IPS-18a (cell line): ENCODE measurements at regions not wholly inside any gene's neighbourhood (a gene's known extent, or its start where the extent isn't known, plus 50 kb on each side); places are given as distances from the start of the nearest gene placed in this dataset.
A peak's percentile ranks its signal among the peaks of the same experiment; 100 is the strongest.

ENCODE experiments used
- H3K27ac ChIP-seq: one replicate; pipeline ENCODE4 v1.5.1; 2013; ENCODE audit warnings: low read length
- H3K27me3 ChIP-seq: one replicate; pipeline ENCODE4 v1.6.1; 2013; ENCODE audit warnings: mild to moderate bottlenecking, low read length; ENCODE audit not compliant: control insufficient read depth, insufficient read depth
- H3K36me3 ChIP-seq: one replicate; pipeline ENCODE4 v1.6.1; 2013; ENCODE audit warnings: low read depth, low read length; ENCODE audit not compliant: control insufficient read depth
- H3K4me1 ChIP-seq: one replicate; pipeline ENCODE4 v1.6.1; 2013; ENCODE audit warnings: low read depth, low read length; ENCODE audit not compliant: control insufficient read depth
- H3K4me3 ChIP-seq: one replicate; pipeline ENCODE4 v1.5.1; 2013; ENCODE audit warnings: low read length
- H3K9ac ChIP-seq: one replicate; pipeline ENCODE4 v1.6.1; 2013; ENCODE audit warnings: mild to moderate bottlenecking, low read length, moderate library complexity
- H3K9me3 ChIP-seq: one replicate; pipeline ENCODE4 v1.6.1; 2013; ENCODE audit warnings: low read depth, low read length; ENCODE audit not compliant: control insufficient read depth

- Histone ChIP-seq H3K36me3 (no peaks in the 10 kb centered on the region), H3K9ac (no peak overlapping the region), H3K4me1 (peaks cover 54% of the 10 kb centered on the region), H3K4me3 (no peak overlapping the region), H3K27me3 (no peaks in the 10 kb centered on the region), H3K27ac (no peak overlapping the region), H3K9me3 (no peaks in the 10 kb centered on the region)
These were observed 366.1 kb downstream of the UTRN start for GRCh38 chr6:144651234-144651633.

DNA sequence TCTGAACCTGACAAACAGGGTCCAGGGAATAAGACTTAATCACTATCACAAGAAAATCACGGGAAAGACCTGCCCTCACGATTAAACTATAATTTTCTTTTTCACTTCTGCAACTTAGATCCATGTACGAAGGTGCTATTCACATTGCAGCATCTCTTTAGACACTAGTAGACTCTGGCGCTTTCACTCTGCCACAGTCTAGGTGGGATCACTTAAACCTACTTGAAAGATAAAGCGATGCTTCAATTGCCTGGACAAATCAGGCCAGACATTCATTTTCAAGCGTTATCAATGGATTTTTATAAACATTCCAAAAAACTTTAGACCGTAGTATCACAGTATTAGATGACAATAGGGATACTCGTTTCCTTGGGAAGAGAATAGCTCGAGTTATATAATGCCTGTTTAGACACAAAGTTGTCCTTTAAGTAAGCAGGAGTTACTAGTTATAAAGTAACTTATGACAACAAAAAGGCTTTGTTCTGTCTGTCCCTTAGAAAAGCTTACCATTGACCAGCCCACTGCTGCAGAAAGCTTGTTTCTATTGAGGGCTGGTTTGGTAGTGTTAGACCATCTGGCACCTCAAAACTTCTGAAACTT lies 367.3 kb downstream of the UTRN start:
- H3K4me3 ChIP-seq, result no peak overlapping the region
- no peaks in the 10 kb centered on the region for H3K36me3 ChIP-seq
- no peak overlapping the region for H3K27ac ChIP-seq
- no peaks in the 10 kb centered on the region for H3K9me3 ChIP-seq
- no peaks in the 10 kb centered on the region for H3K27me3 ChIP-seq
- peaks cover 45% of the 10 kb centered on the region for H3K4me1 ChIP-seq
- H3K9ac ChIP-seq, result no peak overlapping the region

DNA sequence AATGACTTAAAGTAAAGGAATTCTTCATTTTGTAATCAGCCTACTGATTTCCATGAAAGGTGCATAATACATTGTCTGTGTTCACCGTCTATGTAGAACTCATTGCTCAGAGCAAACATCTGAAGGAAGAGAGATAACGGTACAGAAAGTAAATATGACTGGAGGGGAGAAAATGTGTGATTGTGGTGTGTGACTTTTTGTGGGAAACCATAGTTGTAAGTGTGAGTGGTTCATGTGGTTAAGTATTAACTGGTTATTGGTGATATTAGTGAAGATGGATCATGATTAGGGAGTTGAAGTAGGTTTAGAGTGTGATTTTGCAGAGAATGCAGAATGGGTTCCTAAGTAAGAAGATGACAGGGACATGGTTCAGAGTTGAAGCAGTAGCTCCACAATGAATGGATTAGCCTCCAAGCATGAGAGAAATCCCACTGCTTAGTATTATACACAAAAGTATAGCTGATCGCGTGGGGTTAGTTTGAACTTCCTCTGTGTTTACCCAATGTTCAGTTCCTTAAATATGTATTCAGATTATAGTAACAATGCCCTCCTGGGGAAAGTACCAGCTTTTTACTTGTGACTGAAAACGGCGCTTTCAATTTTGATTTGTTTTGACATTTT lies 368.9 kb downstream of the UTRN start:
- H3K27ac ChIP-seq, result no peak overlapping the region
- H3K4me1 ChIP-seq, result peaks cover 45% of the 10 kb centered on the region
- H3K9ac ChIP-seq, result no peak overlapping the region

DNA sequence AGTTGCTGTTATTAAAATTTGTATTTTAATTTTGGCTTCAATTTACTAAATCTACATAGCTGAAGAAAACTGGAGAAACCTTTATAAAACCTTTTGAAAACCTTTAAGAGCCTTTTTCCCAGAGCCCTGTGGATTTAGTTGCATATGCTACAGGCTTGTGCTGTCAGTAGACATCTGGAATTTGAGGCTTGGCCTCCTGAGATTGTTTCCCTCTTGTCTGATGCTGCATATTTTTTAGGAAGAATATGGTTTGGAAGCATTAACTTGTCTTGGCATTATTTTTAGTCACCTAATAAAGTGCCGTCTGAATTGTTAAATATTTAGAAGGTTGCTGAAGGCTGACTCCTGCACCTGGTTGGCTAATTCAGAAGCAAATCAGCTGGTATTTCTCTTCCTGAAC lies 369.4 kb downstream of the UTRN start:
- no peaks in the 10 kb centered on the region for H3K9me3 ChIP-seq
- no peak overlapping the region for H3K27ac ChIP-seq
- H3K4me3 ChIP-seq, result no peak overlapping the region
- H3K9ac ChIP-seq, result no peak overlapping the region
- H3K36me3 ChIP-seq, result no peaks in the 10 kb centered on the region
- H3K4me1 ChIP-seq, result peaks cover 47% of the 10 kb centered on the region
- no peaks in the 10 kb centered on the region for H3K27me3 ChIP-seq

More for the DNA sequence above, 368.9 kb downstream of the UTRN start:
- Histone ChIP-seq H3K9me3 (no peaks in the 10 kb centered on the region), H3K4me3 (no peak overlapping the region), H3K27me3 (no peaks in the 10 kb centered on the region), H3K36me3 (no peaks in the 10 kb centered on the region)

DNA sequence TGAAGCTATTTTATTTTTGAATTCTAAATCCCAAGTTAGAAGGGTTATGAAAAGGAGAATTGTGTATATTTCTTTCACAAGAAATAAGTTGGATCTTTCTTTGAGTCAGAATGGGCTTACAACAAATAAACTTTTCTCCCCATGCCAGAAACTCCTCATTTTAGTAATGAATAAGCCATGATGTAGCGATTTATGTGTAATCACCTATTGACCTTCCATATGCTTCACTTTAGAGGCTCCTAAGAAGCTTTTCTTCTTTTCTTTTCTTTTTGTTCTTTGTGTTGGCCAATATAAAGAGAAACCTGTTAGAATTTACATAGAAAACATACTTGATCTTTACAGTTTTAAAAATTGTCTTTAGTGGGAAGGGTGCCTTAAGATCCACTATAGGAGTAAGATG lies 370.2 kb downstream of the UTRN start:
- Histone ChIP-seq H3K27me3 (no peaks in the 10 kb centered on the region), H3K4me3 (no peak overlapping the region), H3K36me3 (no peaks in the 10 kb centered on the region), H3K9ac (no peak overlapping the region), H3K27ac (no peak overlapping the region), H3K9me3 (no peaks in the 10 kb centered on the region), H3K4me1 (peaks cover 56% of the 10 kb centered on the region)

DNA sequence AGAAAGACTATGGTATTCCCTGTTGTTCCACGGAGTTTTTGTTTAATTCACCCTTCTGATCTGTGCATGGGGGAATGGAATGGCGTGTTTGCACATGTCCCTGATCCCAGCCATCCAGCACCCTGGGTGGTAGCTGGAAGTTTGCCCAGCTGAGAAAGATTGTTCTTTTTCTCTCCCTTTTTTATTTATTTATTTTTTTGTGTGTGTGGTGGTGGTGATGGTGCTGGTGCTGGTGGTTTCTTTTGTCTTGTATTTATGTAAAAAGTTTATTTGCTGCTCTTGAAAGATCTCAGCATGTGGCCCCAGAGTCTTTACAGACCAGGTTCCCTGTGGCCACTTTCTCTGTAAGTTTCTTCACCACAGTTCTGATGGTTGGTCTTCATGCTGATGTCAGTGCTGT lies 372.6 kb downstream of the UTRN start:
- Histone ChIP-seq H3K4me1 (peaks cover 78% of the 10 kb centered on the region), H3K27ac (no peak overlapping the region)

DNA sequence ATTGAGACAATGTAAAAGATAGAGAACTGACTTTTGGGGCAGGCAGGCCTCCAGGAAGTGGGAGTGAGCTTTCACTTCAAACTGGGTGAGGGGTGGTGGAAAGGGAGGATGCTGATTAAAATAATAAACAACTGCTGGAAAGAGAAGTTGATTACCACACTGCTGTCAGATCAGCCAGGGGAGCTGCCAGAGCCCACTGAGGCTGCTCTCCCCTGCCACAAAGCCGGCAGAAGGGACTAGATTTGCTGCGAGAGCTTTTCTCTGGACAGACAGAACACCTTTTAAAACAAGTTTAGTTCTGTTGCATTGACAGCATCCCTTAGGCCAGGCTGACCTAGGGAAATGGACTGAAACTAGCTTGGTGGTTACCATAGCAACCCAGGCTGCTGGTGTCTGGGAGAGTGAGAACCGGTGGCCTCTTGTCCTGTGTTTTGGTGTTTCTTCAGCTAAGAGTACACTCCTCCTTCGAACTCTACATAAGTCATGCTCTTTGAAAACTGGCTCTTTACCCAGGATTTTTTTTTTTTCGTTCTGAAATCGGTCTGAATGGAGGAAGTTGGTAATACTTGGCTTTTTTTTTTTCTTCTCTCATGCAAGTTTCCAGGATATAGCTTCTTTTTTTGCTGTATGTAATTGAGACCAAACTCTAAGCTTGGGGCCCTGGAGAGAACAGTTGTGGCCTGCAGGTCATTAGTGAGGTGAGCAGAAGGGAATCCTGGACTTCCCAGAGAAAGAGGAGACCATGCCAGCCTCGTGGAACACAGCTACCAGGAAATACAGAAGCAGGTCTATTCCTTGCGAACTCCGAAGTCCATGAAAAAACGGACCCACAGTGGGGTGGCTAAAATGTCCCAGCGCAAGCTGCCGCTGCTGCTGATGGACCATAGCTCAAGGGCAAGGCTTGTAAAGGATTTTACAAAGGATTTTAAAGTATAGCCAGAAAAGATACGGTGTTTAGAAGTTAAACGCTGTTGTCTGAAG lies 374.4 kb downstream of the UTRN start:
- H3K4me1 ChIP-seq, result peaks cover 75% of the 10 kb centered on the region
- H3K27me3 ChIP-seq, result no peaks in the 10 kb centered on the region
- H3K9me3 ChIP-seq, result no peaks in the 10 kb centered on the region
- H3K9ac ChIP-seq, result no peak overlapping the region
- H3K27ac ChIP-seq, result no peak overlapping the region
- no peaks in the 10 kb centered on the region for H3K36me3 ChIP-seq
- peak overlapping the region; percentile 52 for H3K4me3 ChIP-seq

More for the DNA sequence above, 372.6 kb downstream of the UTRN start:
- Histone ChIP-seq H3K4me3 (peak overlapping the region; percentile 18), H3K27me3 (no peaks in the 10 kb centered on the region), H3K9ac (no peak overlapping the region), H3K9me3 (no peaks in the 10 kb centered on the region), H3K36me3 (no peaks in the 10 kb centered on the region)

DNA sequence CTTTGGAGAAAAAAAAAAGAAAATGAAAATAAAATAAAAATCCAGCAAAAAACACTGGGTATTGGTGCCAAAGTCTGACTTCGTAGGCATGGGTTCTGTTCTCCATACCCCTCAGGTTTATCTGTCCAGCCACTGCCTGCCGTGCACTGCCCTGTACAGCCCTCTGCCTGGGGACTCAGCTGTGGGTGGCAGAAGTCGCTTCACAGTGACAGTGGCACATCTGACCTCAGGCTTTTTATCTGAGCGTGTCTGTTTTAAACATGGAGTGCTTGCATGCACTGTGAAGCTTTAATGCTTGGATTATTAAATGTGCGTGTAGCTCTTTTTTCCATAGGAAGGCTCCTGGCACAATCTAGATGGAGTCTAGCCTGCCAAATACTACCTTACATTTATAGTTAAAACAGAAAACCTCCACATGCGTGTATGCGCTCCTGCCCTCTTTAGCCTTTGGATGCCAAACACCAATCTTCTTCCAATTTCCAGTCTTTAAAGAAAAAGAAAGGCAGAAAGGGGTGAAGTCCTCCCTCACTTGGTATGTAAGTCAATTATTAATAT lies 375.5 kb downstream of the UTRN start:
- no peaks in the 10 kb centered on the region for H3K36me3 ChIP-seq
- peak overlapping the region; percentile 52 for H3K4me3 ChIP-seq
- H3K27me3 ChIP-seq, result no peaks in the 10 kb centered on the region
- H3K27ac ChIP-seq, result no peak overlapping the region
- peak overlapping the region; percentile 35 for H3K9ac ChIP-seq
- H3K9me3 ChIP-seq, result no peaks in the 10 kb centered on the region
- H3K4me1 ChIP-seq, result peaks cover 67% of the 10 kb centered on the region

DNA sequence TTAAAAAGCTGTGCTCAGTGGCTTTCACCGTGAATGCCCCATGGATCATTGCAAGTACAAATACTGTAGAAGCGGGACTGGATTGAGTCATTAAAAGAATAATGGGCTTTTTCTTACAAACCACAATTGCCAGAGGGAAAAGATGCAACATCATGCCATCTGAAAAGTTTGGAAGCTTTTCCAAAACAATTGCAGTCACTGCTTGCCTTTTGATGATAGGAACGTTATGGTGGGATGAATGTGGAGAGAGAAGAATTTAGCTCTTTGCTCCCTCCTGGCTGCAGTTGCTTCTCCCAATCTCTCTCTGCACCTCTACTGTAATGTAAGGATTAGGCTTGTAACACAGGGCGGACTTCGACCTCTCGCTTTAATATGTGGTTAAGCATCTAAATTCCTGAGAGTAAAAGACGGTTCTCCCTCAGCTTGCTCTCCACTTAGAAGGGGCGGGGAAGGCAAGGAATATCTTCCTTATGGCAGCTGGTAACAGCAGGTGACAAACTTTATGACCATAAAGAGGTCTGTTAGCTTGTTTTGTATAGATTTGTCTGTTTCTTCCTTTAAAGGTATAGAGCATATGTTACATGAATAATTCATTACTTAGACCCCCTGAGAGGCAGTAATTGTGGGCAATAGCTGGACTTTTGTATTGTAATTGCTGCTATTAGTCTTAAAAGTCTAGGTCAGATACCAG lies 376.1 kb downstream of the UTRN start:
- H3K9ac ChIP-seq, result peak overlapping the region; percentile 35
- H3K4me1 ChIP-seq, result peaks cover 61% of the 10 kb centered on the region
- H3K36me3 ChIP-seq, result no peaks in the 10 kb centered on the region
- no peaks in the 10 kb centered on the region for H3K9me3 ChIP-seq
- no peak overlapping the region for H3K27ac ChIP-seq
- peak overlapping the region; percentile 52 for H3K4me3 ChIP-seq
- H3K27me3 ChIP-seq, result no peaks in the 10 kb centered on the region

GRCh38 chr6:144662812-144663365 lies 377.8 kb downstream of the UTRN start:
- no peak overlapping the region for H3K4me3 ChIP-seq
- H3K9ac ChIP-seq, result no peak overlapping the region
- H3K9me3 ChIP-seq, result no peaks in the 10 kb centered on the region
- no peaks in the 10 kb centered on the region for H3K36me3 ChIP-seq
- H3K4me1 ChIP-seq, result peaks cover 53% of the 10 kb centered on the region
- no peak overlapping the region for H3K27ac ChIP-seq
- H3K27me3 ChIP-seq, result no peaks in the 10 kb centered on the region

GRCh38 chr6:144664281-144664680 lies 379.1 kb downstream of the UTRN start:
- no peak overlapping the region for H3K27ac ChIP-seq
- H3K36me3 ChIP-seq, result no peaks in the 10 kb centered on the region
- no peak overlapping the region for H3K9ac ChIP-seq
- no peaks in the 10 kb centered on the region for H3K9me3 ChIP-seq
- peaks cover 39% of the 10 kb centered on the region for H3K4me1 ChIP-seq
- no peak overlapping the region for H3K4me3 ChIP-seq
- no peaks in the 10 kb centered on the region for H3K27me3 ChIP-seq
